ENCODE measurements at regions not wholly inside any gene's neighbourhood (a gene's known extent, or its start where the extent isn't known, plus 50 kb on each side); places are given as distances from the start of the nearest gene placed in this dataset.

GRCh38 chr9:109682227-109682626 lies 97.8 kb upstream of the PALM2AKAP2 start:
- ChIA-PET CTCF (no interaction called here), POLR2A (no interaction called here)
- Mint-ChIP-seq H3K4me3 (no peak overlapping the region), H3K36me3 (peaks cover 0 to 4% (median 0%) of the 10 kb centered on the region in 5 donors), H3K4me1 (no peaks in the 10 kb centered on the region), H3K9me3 (peaks cover under 1 to 13% (median 3%) of the 10 kb centered on the region in 11 donors), H3K27me3 (peaks cover 0 to 7% (median 4%) of the 10 kb centered on the region in 5 donors), H3K27ac (no peak overlapping the region)
- no peak overlapping the region for H3K27ac ChIP-seq (ENCODE audit: low read depth, low read length)
- ATAC-seq (no peak), DNase-seq (no peak)
- H3K27me3 ChIP-seq (ENCODE audit: control insufficient read depth in 2 of 2, insufficient read depth in 2 of 2, low read length in 2 of 2) = peaks cover 0 to 3% of the 10 kb centered on the region in 2 donors
- H3K4me1 ChIP-seq (ENCODE audit: control insufficient read depth in 2 of 2, insufficient read depth in 2 of 2, low read length in 2 of 2) = no peaks in the 10 kb centered on the region
- H3K4me3 ChIP-seq (ENCODE audit: low read length) = no peak overlapping the region
- intact Hi-C loops (cut with micrococcal nuclease) = no loop called here
- no peaks in the 10 kb centered on the region for H3K36me3 ChIP-seq (ENCODE audit: control insufficient read depth in 2 of 3, insufficient read depth in 3 of 3, low read length in 3 of 3)
- no peaks in the 10 kb centered on the region for H3K9me3 ChIP-seq (ENCODE audit: control insufficient read depth in 2 of 3, low read length in 3 of 3)

GRCh38 chr9:109683521-109683920 lies 96.5 kb upstream of the PALM2AKAP2 start:
- Histone ChIP-seq H3K9me3 (ENCODE audit: control insufficient read depth in 2 of 3, low read length in 3 of 3) (no peaks in the 10 kb centered on the region), H3K27me3 (ENCODE audit: control insufficient read depth in 2 of 2, insufficient read depth in 2 of 2, low read length in 2 of 2) (peaks cover 0 to 3% of the 10 kb centered on the region in 2 donors), H3K36me3 (ENCODE audit: control insufficient read depth in 2 of 3, insufficient read depth in 3 of 3, low read length in 3 of 3) (no peaks in the 10 kb centered on the region), H3K27ac (ENCODE audit: low read depth, low read length) (no peak overlapping the region), H3K4me1 (ENCODE audit: control insufficient read depth in 2 of 2, insufficient read depth in 2 of 2, low read length in 2 of 2) (no peaks in the 10 kb centered on the region), H3K4me3 (ENCODE audit: low read length) (no peak overlapping the region)
- Mint-ChIP-seq H3K4me1 (no peaks in the 10 kb centered on the region), H3K4me3 (no peak overlapping the region), H3K27me3 (peaks cover 0 to 6% (median 4%) of the 10 kb centered on the region in 5 donors), H3K27ac (no peak overlapping the region), H3K9me3 (peaks cover 2 to 21% (median 4%) of the 10 kb centered on the region in 11 donors), H3K36me3 (peaks cover 0 to 4% (median 0%) of the 10 kb centered on the region in 5 donors)
- POLR2A ChIA-PET = no interaction called here
- intact Hi-C loops (cut with micrococcal nuclease) = no loop called here
- no peak for ATAC-seq
- DNase-seq = no peak
- CTCF ChIA-PET = no interaction called here

GRCh38 chr9:109689701-109690100 lies 90.3 kb upstream of the PALM2AKAP2 start:
- ATAC-seq (no peak), DNase-seq (no peak)
- Mint-ChIP-seq H3K9me3 (peaks cover 0 to 14% (median 4%) of the 10 kb centered on the region in 11 donors), H3K4me3 (no peak overlapping the region), H3K27me3 (peaks cover 0 to 10% (median 6%) of the 10 kb centered on the region in 5 donors), H3K36me3 (no peaks in the 10 kb centered on the region), H3K27ac (no peak overlapping the region), H3K4me1 (no peaks in the 10 kb centered on the region)
- ChIA-PET CTCF (no interaction called here), POLR2A (no interaction called here)
- H3K27ac ChIP-seq (ENCODE audit: low read depth, low read length) = no peak overlapping the region
- intact Hi-C loops (cut with micrococcal nuclease) = no loop called here
- H3K4me1 ChIP-seq (ENCODE audit: control insufficient read depth in 2 of 2, insufficient read depth in 2 of 2, low read length in 2 of 2) = no peaks in the 10 kb centered on the region
- H3K36me3 ChIP-seq (ENCODE audit: control insufficient read depth in 2 of 3, insufficient read depth in 3 of 3, low read length in 3 of 3) = no peaks in the 10 kb centered on the region
- no peaks in the 10 kb centered on the region for H3K9me3 ChIP-seq (ENCODE audit: control insufficient read depth in 2 of 3, low read length in 3 of 3)
- H3K4me3 ChIP-seq (ENCODE audit: low read length) = no peak overlapping the region
- H3K27me3 ChIP-seq (ENCODE audit: control insufficient read depth in 2 of 2, insufficient read depth in 2 of 2, low read length in 2 of 2) = no peaks in the 10 kb centered on the region

GRCh38 chr9:109699019-109699418 lies 81.0 kb upstream of the PALM2AKAP2 start:
- Histone ChIP-seq H3K9me3 (ENCODE audit: control insufficient read depth in 2 of 3, low read length in 3 of 3) (no peaks in the 10 kb centered on the region), H3K27me3 (ENCODE audit: control insufficient read depth in 2 of 2, insufficient read depth in 2 of 2, low read length in 2 of 2) (no peaks in the 10 kb centered on the region), H3K4me1 (ENCODE audit: control insufficient read depth in 2 of 2, insufficient read depth in 2 of 2, low read length in 2 of 2) (no peaks in the 10 kb centered on the region), H3K4me3 (ENCODE audit: low read length) (no peak overlapping the region), H3K36me3 (ENCODE audit: control insufficient read depth in 2 of 3, insufficient read depth in 3 of 3, low read length in 3 of 3) (no peaks in the 10 kb centered on the region), H3K27ac (ENCODE audit: low read depth, low read length) (no peak overlapping the region)
- no peak overlapping the region for H3K4me3 Mint-ChIP-seq
- H3K27ac Mint-ChIP-seq = no peak overlapping the region
- no peak for DNase-seq
- intact Hi-C loops (cut with micrococcal nuclease) = loop anchor here in 1 of 2 donors (5.0 kb wide), 1 partner anchor 458 kb away; no protein-coding TSS in a partner anchor
- no peaks in the 10 kb centered on the region for H3K4me1 Mint-ChIP-seq
- no peaks in the 10 kb centered on the region for H3K36me3 Mint-ChIP-seq
- H3K27me3 Mint-ChIP-seq = peaks cover 0 to 23% (median 15%) of the 10 kb centered on the region in 5 donors
- H3K9me3 Mint-ChIP-seq = peaks cover 0 to 7% (median 0%) of the 10 kb centered on the region in 11 donors
- no peak for ATAC-seq
- CTCF ChIA-PET = no interaction called here
- POLR2A ChIA-PET = no interaction called here

GRCh38 chr9:109704546-109704945 lies 75.5 kb upstream of the PALM2AKAP2 start:
- ChIA-PET POLR2A (no interaction called here), CTCF (no interaction called here)
- Mint-ChIP-seq H3K27me3 (peaks cover 0 to 19% (median 8%) of the 10 kb centered on the region in 5 donors), H3K4me3 (no peak overlapping the region), H3K36me3 (no peaks in the 10 kb centered on the region), H3K9me3 (peaks cover 0 to 8% (median 0%) of the 10 kb centered on the region in 11 donors), H3K4me1 (no peaks in the 10 kb centered on the region), H3K27ac (no peak overlapping the region)
- Histone ChIP-seq H3K9me3 (ENCODE audit: control insufficient read depth in 2 of 3, low read length in 3 of 3) (no peaks in the 10 kb centered on the region), H3K4me3 (ENCODE audit: low read length) (no peak overlapping the region), H3K4me1 (ENCODE audit: control insufficient read depth in 2 of 2, insufficient read depth in 2 of 2, low read length in 2 of 2) (no peaks in the 10 kb centered on the region), H3K36me3 (ENCODE audit: control insufficient read depth in 2 of 3, insufficient read depth in 3 of 3, low read length in 3 of 3) (no peaks in the 10 kb centered on the region), H3K27me3 (ENCODE audit: control insufficient read depth in 2 of 2, insufficient read depth in 2 of 2, low read length in 2 of 2) (no peaks in the 10 kb centered on the region), H3K27ac (ENCODE audit: low read depth, low read length) (no peak overlapping the region)
- no peak for ATAC-seq
- no peak for DNase-seq
- intact Hi-C loops (cut with micrococcal nuclease) = no loop called here

GRCh38 chr9:109705515-109705914 lies 74.5 kb upstream of the PALM2AKAP2 start:
- no peaks in the 10 kb centered on the region for H3K36me3 Mint-ChIP-seq
- H3K9me3 Mint-ChIP-seq = peaks cover 0 to 5% (median 0%) of the 10 kb centered on the region in 11 donors
- ChIA-PET CTCF (no interaction called here), POLR2A (no interaction called here)
- no peaks in the 10 kb centered on the region for H3K4me1 Mint-ChIP-seq
- Histone ChIP-seq H3K36me3 (ENCODE audit: control insufficient read depth in 2 of 3, insufficient read depth in 3 of 3, low read length in 3 of 3) (no peaks in the 10 kb centered on the region), H3K27me3 (ENCODE audit: control insufficient read depth in 2 of 2, insufficient read depth in 2 of 2, low read length in 2 of 2) (no peaks in the 10 kb centered on the region), H3K9me3 (ENCODE audit: control insufficient read depth in 2 of 3, low read length in 3 of 3) (no peaks in the 10 kb centered on the region), H3K4me3 (ENCODE audit: low read length) (no peak overlapping the region), H3K27ac (ENCODE audit: low read depth, low read length) (no peak overlapping the region), H3K4me1 (ENCODE audit: control insufficient read depth in 2 of 2, insufficient read depth in 2 of 2, low read length in 2 of 2) (no peaks in the 10 kb centered on the region)
- no peak for ATAC-seq
- no peak for DNase-seq
- peaks cover 0 to 19% (median 8%) of the 10 kb centered on the region in 5 donors for H3K27me3 Mint-ChIP-seq
- intact Hi-C loops (cut with micrococcal nuclease) = no loop called here
- no peak overlapping the region for H3K27ac Mint-ChIP-seq
- H3K4me3 Mint-ChIP-seq = no peak overlapping the region

- no peak for DNase-seq
- no peaks in the 10 kb centered on the region for H3K36me3 Mint-ChIP-seq
- ChIA-PET POLR2A (no interaction called here), CTCF (no interaction called here)
- H3K4me1 Mint-ChIP-seq = no peaks in the 10 kb centered on the region
- H3K36me3 ChIP-seq (ENCODE audit: control insufficient read depth in 2 of 3, insufficient read depth in 3 of 3, low read length in 3 of 3) = no peaks in the 10 kb centered on the region
- no peak overlapping the region for H3K4me3 Mint-ChIP-seq
- no peak overlapping the region for H3K27ac Mint-ChIP-seq
- no peaks in the 10 kb centered on the region for H3K4me1 ChIP-seq (ENCODE audit: control insufficient read depth in 2 of 2, insufficient read depth in 2 of 2, low read length in 2 of 2)
- no peaks in the 10 kb centered on the region for H3K9me3 ChIP-seq (ENCODE audit: control insufficient read depth in 2 of 3, low read length in 3 of 3)
- H3K4me3 ChIP-seq (ENCODE audit: low read length) = no peak overlapping the region
- peaks cover 0 to 17% (median 8%) of the 10 kb centered on the region in 5 donors for H3K27me3 Mint-ChIP-seq
- intact Hi-C loops (cut with micrococcal nuclease) = no loop called here
- no peak for ATAC-seq
- H3K9me3 Mint-ChIP-seq = peaks cover 0 to 3% (median 0%) of the 10 kb centered on the region in 11 donors
- H3K27me3 ChIP-seq (ENCODE audit: control insufficient read depth in 2 of 2, insufficient read depth in 2 of 2, low read length in 2 of 2) = no peaks in the 10 kb centered on the region
- no peak overlapping the region for H3K27ac ChIP-seq (ENCODE audit: low read depth, low read length)
Measured at GRCh38 chr9:109707355-109707754, 72.6 kb upstream of the PALM2AKAP2 start.
